Hematopoietic multipotent progenitor cell treated with erythropoietin and hydrocortisone succinate and interleukin-3 and kit ligand, for 17 days (in vitro differentiated cells): ENCODE measurements at regions not wholly inside any gene's neighbourhood (a gene's known extent, or its start where the extent isn't known, plus 50 kb on each side); places are given as distances from the start of the nearest gene placed in this dataset.
"Not testable (repeated sequence)": the region's sequence is repeated elsewhere in the genome, so short reads cannot be mapped to it uniquely, and the experiment has no call there.

Experiments used
- DNase-seq: peaks from one replicate; pipeline ENCODE4 v3.0.0-alpha.2; 2015; ENCODE audit warnings: low spot score

DNA sequence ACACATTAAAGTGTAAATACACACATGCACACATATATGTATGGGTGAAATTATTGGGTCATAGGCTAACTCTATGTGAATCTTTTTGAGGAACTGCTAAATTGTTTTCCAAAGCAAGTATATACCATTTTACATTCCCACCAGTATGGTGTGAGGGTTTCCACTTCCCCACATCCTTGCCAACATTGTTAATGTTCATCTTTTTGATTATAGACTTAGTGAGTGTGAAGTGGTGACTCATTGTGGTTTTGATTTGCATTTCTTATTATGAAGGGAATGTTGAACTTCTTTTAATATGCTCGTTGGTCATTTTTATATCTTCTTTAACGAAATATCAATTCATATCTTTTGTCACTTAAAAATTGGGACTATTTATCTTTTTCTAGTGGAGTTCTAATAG lies 181.8 kb upstream of the GCFC2 start:
- no peak for DNase-seq

DNA sequence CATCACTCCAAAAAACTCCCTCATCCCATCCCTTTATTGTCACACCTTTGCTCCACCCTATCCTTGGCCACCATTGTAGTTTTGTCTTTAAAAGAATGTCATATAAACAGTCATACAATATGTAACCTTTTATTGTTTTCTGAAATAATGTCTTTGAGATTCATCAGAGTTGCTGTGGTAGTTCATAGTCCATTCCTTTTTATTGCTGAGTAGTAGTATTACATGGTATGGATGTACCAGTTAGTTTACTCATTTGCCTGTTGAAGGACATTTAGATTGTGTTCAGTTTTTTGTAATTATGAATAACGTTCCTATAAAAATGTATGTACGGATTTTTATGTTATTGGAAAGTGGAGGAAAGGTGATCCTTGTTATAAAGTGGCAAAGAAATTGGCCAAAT lies 171.8 kb upstream of the GCFC2 start:
- DNase-seq, result no peak

DNA sequence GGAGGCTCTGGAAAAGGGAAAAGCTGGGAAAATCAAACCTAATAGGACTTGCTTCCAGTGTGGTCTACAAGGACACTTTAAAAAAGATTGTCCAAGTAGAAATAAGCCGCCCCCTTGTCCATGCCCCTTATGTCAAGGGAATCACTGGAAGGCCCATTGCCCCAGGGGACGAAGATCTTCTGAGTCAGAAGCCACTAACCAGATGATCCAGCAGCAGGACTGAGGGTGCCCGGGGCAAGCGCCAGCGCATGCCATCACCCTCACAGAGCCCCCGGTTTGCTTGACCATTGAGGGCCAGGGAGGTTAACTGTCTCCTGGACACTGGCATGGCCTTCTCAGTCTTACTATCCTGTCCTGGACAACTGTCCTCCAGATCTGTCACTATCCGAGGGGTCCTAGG lies 164.9 kb upstream of the GCFC2 start:
- DNase-seq, result not testable (repeated sequence)

DNA sequence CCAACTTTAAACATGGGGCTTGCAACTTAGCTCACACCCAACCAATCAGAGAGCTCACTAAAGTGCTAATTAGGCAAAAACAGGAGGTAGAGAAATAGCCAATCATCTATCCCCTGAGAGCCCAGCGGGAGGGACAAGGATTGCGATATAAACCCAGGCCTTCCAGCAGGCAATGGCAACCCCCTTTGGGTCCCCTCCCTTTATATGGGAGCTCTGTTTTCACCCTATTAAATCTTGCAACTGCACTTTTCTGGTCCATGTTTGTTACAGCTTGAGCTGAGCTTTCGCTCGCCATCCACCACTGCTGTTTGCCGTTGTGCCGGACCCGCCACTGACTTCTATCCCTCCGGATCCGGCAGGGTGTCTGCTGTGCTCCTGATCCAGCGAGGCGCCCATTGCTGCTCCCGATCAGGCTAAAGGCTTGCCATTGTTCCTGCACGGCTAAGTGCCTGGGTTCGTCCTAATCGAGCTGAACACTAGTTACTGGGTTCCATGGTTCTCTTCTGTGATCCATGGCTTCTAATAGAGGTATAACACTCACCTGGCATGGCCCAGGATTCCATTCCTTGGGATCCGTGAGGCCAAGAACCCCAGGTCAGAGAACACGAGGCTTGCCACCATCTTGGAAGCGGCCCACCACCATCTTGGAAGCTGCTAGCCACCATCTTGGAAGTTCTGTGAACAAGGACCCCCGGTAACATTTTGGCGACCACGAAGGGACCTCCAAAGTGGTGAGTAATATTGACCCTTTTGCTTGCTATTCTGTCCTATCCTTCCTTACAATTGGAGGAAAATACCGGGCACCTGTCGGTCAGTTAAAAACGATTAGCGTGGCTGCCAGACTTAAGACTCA lies 161.3 kb upstream of the GCFC2 start:
- DNase-seq, result not testable (repeated sequence)

DNA sequence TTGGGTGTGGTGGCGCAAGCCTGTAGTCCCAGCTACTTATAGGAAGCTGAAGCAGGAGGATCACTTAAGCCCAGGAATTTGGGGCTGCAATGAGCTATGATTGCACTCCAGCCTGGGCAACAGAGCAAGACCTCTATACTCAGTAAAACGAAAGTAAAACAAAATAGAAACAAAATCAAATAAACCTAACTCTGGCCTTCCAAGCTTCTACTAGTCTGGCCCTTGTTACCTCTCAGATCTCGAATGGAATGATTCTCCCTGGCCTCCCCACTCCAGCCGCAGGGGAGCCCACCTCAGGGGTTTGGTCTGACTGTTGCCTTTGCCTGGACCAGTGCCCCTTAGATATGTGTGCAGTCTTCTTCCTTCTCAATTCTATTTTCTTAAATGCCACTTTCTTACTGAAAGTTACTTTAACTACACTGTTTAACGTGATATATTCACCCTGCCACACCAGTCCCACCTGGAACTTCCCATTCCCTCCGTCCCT lies 160.0 kb upstream of the GCFC2 start:
- no peak for DNase-seq

DNA sequence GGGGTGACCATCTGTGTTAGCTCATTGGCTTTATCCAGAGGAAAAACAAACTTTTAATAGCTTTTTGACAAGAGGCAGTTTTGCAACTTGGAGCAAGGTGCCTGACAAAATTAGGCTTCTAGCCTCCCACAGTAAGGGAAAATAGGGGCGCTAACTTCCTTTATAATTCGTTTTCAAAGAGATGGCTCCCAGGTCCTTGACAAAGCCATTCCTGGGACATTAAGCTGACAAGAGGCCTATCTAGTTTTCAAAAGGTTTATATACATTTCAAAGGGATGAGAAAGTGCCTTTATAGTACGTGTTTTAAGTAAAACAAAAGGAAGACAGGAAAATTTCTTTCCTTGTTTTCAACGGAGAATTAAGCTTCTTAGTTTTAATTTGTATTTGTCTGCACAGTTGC lies 159.4 kb upstream of the GCFC2 start:
- DNase-seq, result no peak

DNA sequence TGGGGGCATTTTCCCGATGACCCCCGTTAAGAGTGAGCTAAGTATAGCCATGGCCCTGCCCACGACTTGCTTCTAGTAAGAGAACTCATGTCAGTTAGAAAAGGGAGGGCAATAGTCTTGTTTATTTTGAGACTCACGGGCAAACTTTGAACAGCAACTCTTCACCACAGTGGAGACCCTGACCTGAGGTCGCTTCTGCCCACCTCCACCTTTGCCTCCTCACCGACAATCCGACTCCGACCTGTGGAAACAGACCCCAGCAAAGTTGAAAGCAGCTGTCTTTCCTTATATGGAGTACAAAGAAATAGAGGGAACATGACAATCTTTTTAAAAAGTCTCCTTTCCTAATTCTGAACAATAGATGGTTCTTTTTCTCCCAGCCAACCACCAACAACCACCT lies 155.0 kb upstream of the GCFC2 start:
- no peak for DNase-seq

DNA sequence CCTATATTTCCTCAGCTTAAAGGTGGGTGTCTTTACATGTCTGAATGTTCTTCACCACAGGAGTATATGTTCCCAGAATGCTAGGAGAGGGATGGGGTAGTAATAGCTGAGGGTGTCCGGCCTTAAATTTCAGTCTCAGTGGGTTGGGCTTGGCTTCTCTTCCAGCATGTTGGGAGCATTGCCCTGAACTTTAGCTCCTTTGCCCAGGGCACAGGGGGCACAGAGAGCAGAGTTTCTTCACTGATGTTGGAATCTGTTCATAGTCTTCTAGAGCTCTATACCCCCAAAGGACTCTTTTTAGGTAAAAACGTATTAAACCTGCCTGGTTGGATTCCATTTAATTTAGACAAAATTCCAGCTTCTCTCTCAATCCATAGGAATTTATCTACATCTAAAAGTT lies 154.4 kb upstream of the GCFC2 start:
- no peak for DNase-seq

DNA sequence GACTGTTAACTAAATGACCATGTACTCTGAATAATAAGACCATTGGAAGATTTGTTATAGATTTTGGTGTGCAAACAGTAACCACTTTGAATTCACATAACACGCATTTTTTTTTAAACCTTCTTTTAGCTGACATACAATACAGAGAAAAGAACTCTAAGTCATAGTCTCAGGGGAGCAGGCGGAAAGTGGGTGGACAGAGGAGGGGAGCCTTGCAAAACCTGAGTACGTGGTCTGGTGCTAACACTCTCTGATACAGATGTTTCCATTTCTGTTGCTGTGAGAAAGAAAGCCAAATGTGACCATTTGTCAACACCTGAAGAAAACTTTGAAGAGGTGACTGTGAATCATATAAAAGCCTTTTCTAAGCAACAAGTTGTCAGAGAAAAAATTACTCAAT lies 151.8 kb upstream of the GCFC2 start:
- no peak for DNase-seq

DNA sequence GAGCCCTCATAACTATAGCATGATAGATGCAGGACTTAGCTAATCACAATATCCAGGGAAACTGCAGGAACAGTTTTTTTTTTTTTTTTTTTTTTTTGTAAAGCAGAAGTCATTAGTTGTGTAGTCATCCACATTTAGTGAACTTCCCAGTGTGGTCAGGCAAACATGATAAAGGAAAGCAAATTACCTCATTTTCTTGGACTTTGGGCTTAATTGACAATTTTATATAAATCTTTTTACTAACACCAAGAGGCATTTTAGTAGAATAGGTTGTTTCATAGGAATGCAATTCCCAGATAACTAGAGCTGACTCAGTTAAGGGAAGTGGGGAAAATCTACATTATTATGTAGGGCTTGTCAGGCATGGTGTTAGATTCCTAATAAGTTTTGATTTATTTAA lies 142.7 kb upstream of the GCFC2 start:
- no peak for DNase-seq

DNA sequence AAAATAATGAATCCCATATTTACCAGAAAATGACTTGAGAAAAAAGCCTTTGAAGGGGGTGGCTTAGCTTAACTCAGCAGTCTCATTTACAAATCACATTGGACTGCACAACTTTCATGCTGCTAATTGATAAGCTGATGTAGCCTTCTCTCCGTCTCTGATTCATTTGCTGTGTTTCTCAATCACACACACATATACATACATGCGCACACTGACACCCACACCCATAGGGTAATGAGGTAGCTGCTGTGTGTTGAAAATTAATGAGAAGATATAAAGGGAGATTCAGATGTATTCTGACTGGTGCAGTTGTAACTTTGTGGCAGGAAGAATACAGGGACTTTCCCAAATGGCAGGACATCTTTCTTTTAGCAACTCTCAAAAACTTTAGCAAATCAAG lies 141.9 kb upstream of the GCFC2 start:
- no peak for DNase-seq

DNA sequence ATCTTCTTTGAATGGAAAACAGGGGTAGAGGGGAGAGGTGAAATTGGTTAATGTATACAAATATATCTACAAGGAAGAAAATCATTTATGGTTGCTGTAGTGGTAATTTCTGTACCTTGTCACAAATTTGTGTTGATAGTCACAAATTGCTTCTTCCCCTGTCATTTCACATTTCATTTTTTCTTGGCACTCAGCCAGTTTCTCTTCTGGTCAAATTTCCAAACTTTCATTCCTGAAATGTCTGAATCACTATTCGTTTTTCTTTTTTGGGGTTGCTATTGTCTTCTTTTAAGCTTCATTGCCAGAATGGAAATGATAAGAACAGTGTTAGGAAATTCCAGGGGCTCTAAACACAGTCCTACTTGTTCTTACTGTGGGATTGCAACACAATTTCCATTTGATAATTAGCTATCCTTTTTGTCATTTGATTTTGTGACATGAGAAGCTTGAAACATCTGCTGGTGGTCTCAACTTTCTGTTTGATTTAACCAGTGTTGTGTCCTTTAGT lies 136.0 kb upstream of the GCFC2 start:
- no peak for DNase-seq

DNA sequence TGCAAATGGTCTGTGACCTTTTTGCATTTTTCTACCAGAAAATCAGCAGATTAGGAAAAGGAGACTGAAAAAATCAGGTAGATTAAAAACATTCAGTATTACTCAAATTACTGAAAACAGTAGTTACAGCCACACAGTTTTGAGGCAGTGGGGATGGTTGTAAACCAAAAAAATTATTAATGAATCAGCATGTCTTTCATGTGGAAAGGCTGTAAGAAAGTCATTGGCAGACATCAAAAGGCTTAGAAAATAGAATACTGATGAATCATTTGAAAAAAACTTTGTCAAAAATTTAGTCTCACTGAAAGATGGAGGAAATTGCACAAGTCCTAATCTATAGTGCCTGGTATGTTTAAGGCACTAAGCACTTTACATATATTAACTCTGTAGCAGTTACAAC lies 133.9 kb upstream of the GCFC2 start:
- no peak for DNase-seq

DNA sequence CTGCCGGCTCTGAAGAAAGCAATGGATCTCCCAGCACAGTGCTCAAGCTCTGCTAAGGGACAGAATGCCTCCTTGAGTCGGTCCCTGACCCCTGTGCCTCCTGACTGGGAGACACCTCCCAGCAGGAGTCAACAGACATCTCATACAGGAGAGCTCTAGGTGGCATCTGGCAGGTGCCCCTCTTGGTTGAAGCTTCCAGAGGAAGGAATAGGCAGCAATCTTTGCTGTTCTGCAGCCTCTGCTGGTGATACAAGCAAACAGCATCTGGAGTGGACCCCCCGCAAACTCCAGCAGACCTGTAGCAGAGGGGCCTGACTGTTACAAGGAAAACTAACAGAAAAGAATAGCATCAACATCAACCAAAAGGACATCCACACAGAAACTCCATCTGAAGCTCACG lies 123.9 kb upstream of the GCFC2 start:
- DNase-seq, result not testable (repeated sequence)

DNA sequence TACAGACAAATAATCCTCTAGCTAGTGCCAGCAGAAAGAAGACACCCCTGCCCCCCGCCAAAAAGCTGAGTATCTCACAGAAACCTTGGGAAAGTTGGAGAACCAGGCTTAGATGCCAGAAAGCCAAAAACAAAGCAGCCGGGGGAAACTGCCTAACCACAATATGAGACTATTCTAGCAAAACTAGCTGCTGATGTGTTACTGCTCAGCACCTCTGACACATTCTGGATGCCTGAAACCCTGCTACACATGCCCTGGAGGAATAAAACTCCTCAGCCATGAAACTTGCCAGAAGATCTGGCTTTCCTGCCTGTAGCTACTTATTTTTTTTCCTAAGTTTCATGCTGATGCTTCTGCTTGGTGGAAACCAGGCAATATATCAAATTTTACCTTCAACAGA lies 122.7 kb upstream of the GCFC2 start:
- no peak for DNase-seq

DNA sequence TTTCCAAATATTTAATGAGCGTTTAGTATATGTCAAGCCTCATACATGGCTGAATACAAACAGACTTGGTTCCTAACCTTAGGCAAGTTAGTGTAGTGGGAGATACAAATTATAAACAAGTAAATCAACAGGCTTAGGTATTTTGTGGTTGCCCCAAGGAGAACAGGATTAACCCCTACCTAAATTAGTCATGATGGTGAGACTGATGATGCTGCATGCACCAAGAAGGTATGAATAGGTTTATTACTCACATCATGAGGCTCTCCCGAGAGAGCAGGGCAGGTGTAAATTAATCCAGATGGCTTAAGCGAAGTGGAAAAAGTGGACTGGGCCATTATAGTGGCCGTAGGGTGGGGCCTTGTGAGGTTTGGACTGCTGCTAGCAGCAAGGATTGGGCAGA lies 118.1 kb upstream of the GCFC2 start:
- DNase-seq, result no peak

DNA sequence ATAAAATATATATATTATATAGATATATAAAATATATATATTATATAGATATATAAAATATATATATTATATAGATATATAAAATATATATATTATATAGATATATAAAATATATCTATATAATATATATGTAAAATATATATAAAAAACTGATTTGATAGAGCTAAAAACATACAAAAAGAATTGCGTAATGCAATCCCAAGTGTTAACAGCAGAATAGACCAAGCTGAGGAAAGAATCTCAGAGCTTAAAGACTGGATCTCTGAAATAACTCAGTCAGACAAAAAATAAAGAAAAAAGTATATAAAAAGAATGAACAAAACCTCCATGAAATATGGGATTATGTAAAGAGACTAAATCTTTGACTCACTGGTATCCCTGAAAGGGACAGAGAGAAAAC lies 112.8 kb upstream of the GCFC2 start:
- DNase-seq, result not testable (repeated sequence)

DNA sequence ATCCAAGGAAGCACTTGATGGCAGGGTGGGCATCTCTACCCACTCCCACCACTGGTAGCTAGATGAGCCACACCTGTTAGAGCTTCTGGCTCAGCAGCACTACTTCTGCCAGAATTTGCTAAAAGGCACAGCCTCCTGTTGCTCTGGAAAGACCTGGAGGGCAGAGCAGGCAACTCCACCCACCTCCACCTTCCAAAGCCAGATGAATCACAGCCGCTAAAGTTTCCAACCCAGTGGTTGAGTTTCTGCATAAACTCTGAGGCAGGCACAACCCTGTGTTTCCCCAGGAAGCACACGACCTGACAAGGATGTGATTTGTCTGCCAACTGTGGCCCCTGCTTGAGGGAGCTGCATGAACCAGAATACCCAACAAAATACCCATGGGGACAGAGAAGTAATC lies 111.6 kb upstream of the GCFC2 start:
- DNase-seq, result no peak

DNA sequence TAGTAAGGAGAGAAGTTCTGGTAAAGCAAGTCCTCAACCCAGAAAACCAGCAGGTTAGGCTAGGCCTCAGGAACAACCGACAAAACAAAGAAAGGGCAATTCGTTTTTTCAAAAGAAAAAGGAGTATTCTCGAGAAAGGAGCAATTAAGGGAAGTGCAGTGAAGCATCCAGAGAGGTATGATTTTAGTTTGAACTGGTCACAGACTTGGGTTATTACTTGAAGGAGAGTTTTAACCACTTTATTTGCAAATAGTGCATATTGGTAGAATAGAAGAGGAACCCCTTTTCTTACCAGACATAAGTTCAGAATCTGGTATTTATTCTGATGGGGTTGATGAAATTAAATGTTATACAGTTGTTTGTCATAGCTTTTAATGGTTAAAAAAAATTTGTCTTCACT lies 110.0 kb upstream of the GCFC2 start:
- no peak for DNase-seq

DNA sequence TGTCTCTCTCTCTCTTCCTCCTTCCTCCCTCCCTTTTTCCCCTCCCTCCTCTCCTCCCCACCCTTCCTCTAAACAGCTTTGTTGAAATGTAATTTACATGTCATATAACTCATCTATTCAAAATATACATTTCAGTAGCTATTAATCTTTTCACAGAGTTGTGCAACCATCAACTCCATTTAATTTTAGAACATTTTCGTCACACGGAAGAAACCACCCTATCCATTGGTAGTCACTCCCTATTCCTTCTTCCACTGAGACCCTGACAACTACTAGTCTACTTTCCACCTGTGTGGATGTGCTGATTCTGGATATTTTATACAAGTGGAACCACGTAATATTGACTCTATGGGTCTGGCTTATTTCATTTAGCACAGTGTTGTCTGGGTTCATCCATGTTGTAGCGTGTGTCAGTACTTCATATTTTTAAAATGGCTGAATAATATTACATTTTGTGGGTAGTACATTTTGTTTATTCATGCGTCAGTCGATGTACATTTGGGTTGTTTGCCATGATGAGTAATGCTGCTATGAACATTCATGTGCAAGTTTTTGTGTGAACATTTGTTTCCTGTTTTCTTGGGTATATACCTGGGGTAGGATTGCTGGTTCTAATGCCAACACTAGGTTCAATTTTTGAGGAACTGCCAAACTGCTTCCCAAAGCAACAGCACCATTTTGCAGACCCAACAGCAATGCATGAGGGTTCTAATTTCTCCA lies 100.1 kb upstream of the GCFC2 start:
- DNase-seq, result no peak

DNA sequence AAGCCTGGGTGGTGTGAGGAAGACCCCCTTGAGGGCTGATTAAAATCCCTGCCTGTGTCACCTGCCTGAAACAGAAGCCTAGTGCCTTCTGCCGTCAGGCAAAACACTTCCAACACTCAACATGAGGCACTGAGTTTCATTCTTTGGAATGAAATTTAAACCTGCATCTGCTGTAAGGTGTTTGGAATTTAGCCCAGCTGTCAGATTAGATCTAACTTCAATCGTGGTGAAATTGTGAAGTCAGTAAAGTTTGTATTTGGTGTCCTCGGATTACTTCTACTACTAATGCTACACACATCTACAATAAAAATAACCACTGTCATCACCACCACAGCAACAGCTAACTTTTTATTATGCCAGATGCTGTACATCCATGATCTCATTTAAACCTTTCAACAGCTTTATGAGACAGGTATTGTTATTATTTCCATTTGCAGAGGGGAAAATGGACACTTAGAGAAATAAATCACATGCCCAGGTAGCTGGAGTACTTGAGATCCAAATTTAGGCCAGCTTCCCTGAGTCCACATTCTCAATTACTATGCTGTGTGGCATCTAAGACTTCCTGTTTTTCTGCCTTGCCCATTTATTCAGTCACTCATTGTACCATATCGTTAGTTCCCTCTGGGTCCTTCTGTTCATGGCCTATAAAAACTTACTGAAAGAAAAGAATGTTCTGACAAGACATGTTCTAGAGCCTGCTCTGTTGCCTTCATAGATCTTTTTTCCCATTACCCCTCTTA lies 98.2 kb upstream of the GCFC2 start:
- DNase-seq, result no peak

DNA sequence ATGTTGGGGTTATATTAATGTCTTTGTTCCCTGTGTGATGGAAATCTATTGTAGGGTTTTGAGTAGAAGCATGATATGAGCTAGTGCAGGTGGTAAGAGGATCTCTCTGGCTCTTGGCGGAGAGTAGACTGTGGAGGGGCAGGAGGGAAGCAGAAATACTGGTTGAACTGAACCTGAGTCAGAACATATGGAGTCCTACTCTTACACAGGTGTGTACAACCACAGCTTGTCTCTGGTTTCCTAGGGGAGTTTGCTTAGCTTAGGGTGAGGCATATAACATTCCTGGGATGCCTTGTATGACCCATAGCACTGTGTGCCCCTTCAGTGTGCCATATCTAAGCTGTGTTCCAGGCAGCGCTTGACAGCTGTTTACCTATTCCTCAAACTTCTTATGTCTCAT lies 97.3 kb upstream of the GCFC2 start:
- no peak for DNase-seq
